Parathyroid adenoma (tissue), 2 donors: ENCODE measurements at regions not wholly inside any gene's neighbourhood (a gene's known extent, or its start where the extent isn't known, plus 50 kb on each side); places are given as distances from the start of the nearest gene placed in this dataset.
"Not testable (repeated sequence)": the region's sequence is repeated elsewhere in the genome, so short reads cannot be mapped to it uniquely, and the experiment has no call there.

Source experiments
- H2AFZ ChIP-seq: fragments of 300-600 bp; sonication (generic); one replicate; pipeline ENCODE4 v1.7.0; 2017; ENCODE audit warnings: antibody characterized with exemption, mild to moderate bottlenecking
- H3K27ac ChIP-seq: fragments of 300-600 bp; sonication (generic); one replicate; pipeline ENCODE4 v1.7.0; 2017
- H3K27me3 ChIP-seq: fragments of 300-600 bp; sonication (generic); one replicate; pipeline ENCODE4 v1.7.0; 2017; ENCODE audit warnings: low read length; ENCODE audit not compliant: control insufficient read depth, insufficient read depth
- H3K36me3 ChIP-seq: fragments of 300-600 bp; sonication (generic); one replicate; pipeline ENCODE4 v1.7.0; 2017; ENCODE audit warnings: low read length; ENCODE audit not compliant: control insufficient read depth, insufficient read depth
- H3K4me1 ChIP-seq: fragments of 300-600 bp; sonication (generic); one replicate; pipeline ENCODE4 v1.7.0; 2017; ENCODE audit warnings: control low read depth
- H3K4me2 ChIP-seq: fragments of 300-600 bp; sonication (generic); one replicate; pipeline ENCODE4 v1.7.0; 2017; ENCODE audit warnings: low read length
- H3K4me3 ChIP-seq: fragments of 300-600 bp; sonication (generic); one replicate; pipeline ENCODE4 v1.7.0; 2017; ENCODE audit warnings: low read depth, low read length
- H3K79me2 ChIP-seq: fragments of 300-600 bp; sonication (generic); one replicate; pipeline ENCODE4 v1.7.0; 2017; ENCODE audit warnings: control low read depth
- H3K9ac ChIP-seq: fragments of 300-600 bp; sonication (generic); one replicate; pipeline ENCODE4 v1.7.0; 2017; ENCODE audit warnings: mild to moderate bottlenecking
- H3K9me3 ChIP-seq: fragments of 300-600 bp; sonication (generic); one replicate; pipeline ENCODE4 v1.7.0; 2017; ENCODE audit warnings: low read length; ENCODE audit not compliant: control insufficient read depth
- CTCF ChIP-seq: fragments of 300-600 bp; sonication (generic); IDR thresholded peaks from one replicate; pipeline ENCODE4 v1.7.0; 2017; ENCODE audit warnings: antibody characterized with exemption, mild to moderate bottlenecking
- donor health status: primary hyperparathyroidism.

- not testable (repeated sequence) for H3K4me3 ChIP-seq, H3K36me3 ChIP-seq, H3K79me2 ChIP-seq, H2AFZ ChIP-seq, H3K4me1 ChIP-seq, H3K9ac ChIP-seq, H3K9me3 ChIP-seq, H3K27ac ChIP-seq, H3K4me2 ChIP-seq, H3K27me3 ChIP-seq
These were observed 318.4 kb downstream of the ZFHX3 start for GRCh38 chr16:72729552-72729951.

GRCh38 chr16:72728516-72728915 lies 319.4 kb downstream of the ZFHX3 start:
- H3K9me3 ChIP-seq = no peaks in the 10 kb centered on the region
- H2AFZ ChIP-seq = no peak overlapping the region
- H3K79me2 ChIP-seq = no peaks in the 10 kb centered on the region
- no peak overlapping the region for H3K9ac ChIP-seq
- TF ChIP-seq CTCF = no peak
- no peak overlapping the region for H3K4me3 ChIP-seq
- no peaks in the 10 kb centered on the region for H3K4me1 ChIP-seq
- H3K27ac ChIP-seq = no peak overlapping the region
- H3K4me2 ChIP-seq = no peak overlapping the region
- H3K27me3 ChIP-seq = no peaks in the 10 kb centered on the region
- H3K36me3 ChIP-seq = no peaks in the 10 kb centered on the region

GRCh38 chr16:72727565-72727964 lies 320.4 kb downstream of the ZFHX3 start:
- no peaks in the 10 kb centered on the region for H3K79me2 ChIP-seq
- H3K36me3 ChIP-seq = no peaks in the 10 kb centered on the region
- H2AFZ ChIP-seq = no peak overlapping the region
- H3K4me3 ChIP-seq = no peak overlapping the region
- H3K4me1 ChIP-seq = no peaks in the 10 kb centered on the region
- no peak overlapping the region for H3K4me2 ChIP-seq
- H3K9ac ChIP-seq = no peak overlapping the region
- no peak overlapping the region for H3K27ac ChIP-seq
- H3K27me3 ChIP-seq = no peaks in the 10 kb centered on the region
- H3K9me3 ChIP-seq = no peaks in the 10 kb centered on the region
- no peak for TF ChIP-seq CTCF

GRCh38 chr16:72725643-72726042 lies 322.3 kb downstream of the ZFHX3 start:
- H3K79me2 ChIP-seq = no peaks in the 10 kb centered on the region
- no peak overlapping the region for H3K27ac ChIP-seq
- H3K4me2 ChIP-seq = no peak overlapping the region
- no peaks in the 10 kb centered on the region for H3K9me3 ChIP-seq
- no peak overlapping the region for H3K4me3 ChIP-seq
- H3K36me3 ChIP-seq = no peaks in the 10 kb centered on the region
- no peak overlapping the region for H2AFZ ChIP-seq
- H3K4me1 ChIP-seq = no peaks in the 10 kb centered on the region
- no peak overlapping the region for H3K9ac ChIP-seq
- no peaks in the 10 kb centered on the region for H3K27me3 ChIP-seq
- no peak for TF ChIP-seq CTCF

- Histone ChIP-seq H2AFZ (no peak overlapping the region), H3K9ac (no peak overlapping the region), H3K4me3 (no peak overlapping the region), H3K4me1 (no peaks in the 10 kb centered on the region), H3K27me3 (no peaks in the 10 kb centered on the region), H3K4me2 (no peak overlapping the region), H3K9me3 (no peaks in the 10 kb centered on the region), H3K79me2 (no peaks in the 10 kb centered on the region), H3K27ac (no peak overlapping the region), H3K36me3 (no peaks in the 10 kb centered on the region)
- TF ChIP-seq CTCF = no peak
These were observed 324.1 kb downstream of the ZFHX3 start for GRCh38 chr16:72723781-72724180.
